HepG2 (cell line): ENCODE measurements at regions not wholly inside any gene's neighbourhood (a gene's known extent, or its start where the extent isn't known, plus 50 kb on each side); places are given as distances from the start of the nearest gene placed in this dataset.

Source experiments
- HOXA3 ChIP-seq: sonication (generic); formaldehyde crosslinking; IDR thresholded peaks from 2 replicates; pipeline ENCODE4 v1.5.0; 2020; ENCODE audit warnings: missing genetic modification reagents
- SRF ChIP-seq: IDR thresholded peaks from 2 replicates; pipeline ENCODE4 v1.6.1; 2011; ENCODE audit warnings: mild to moderate bottlenecking, low read depth, low read length, moderate library complexity
- TF ChIP-seq, protein P1 (sequence below): sonication (generic); formaldehyde crosslinking; IDR thresholded peaks from 2 replicates; pipeline ENCODE4 v1.4.0; 2020; ENCODE audit warnings: missing genetic modification reagents
- TF ChIP-seq, protein P2 (sequence below): sonication (generic); formaldehyde crosslinking; IDR thresholded peaks from 2 replicates; pipeline ENCODE4 v1.5.0; 2020; ENCODE audit warnings: mild to moderate bottlenecking, missing genetic modification reagents, moderate library complexity

- TF ChIP-seq HOXA3 (CRISPR knock-in tag), result no peak
- TF ChIP-seq SRF, result no peak
- TF ChIP-seq, protein P1, sequence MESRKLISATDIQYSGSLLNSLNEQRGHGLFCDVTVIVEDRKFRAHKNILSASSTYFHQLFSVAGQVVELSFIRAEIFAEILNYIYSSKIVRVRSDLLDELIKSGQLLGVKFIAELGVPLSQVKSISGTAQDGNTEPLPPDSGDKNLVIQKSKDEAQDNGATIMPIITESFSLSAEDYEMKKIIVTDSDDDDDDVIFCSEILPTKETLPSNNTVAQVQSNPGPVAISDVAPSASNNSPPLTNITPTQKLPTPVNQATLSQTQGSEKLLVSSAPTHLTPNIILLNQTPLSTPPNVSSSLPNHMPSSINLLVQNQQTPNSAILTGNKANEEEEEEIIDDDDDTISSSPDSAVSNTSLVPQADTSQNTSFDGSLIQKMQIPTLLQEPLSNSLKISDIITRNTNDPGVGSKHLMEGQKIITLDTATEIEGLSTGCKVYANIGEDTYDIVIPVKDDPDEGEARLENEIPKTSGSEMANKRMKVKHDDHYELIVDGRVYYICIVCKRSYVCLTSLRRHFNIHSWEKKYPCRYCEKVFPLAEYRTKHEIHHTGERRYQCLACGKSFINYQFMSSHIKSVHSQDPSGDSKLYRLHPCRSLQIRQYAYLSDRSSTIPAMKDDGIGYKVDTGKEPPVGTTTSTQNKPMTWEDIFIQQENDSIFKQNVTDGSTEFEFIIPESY (CRISPR knock-in tag), result no peak
- TF ChIP-seq, protein P2, sequence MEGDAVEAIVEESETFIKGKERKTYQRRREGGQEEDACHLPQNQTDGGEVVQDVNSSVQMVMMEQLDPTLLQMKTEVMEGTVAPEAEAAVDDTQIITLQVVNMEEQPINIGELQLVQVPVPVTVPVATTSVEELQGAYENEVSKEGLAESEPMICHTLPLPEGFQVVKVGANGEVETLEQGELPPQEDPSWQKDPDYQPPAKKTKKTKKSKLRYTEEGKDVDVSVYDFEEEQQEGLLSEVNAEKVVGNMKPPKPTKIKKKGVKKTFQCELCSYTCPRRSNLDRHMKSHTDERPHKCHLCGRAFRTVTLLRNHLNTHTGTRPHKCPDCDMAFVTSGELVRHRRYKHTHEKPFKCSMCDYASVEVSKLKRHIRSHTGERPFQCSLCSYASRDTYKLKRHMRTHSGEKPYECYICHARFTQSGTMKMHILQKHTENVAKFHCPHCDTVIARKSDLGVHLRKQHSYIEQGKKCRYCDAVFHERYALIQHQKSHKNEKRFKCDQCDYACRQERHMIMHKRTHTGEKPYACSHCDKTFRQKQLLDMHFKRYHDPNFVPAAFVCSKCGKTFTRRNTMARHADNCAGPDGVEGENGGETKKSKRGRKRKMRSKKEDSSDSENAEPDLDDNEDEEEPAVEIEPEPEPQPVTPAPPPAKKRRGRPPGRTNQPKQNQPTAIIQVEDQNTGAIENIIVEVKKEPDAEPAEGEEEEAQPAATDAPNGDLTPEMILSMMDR (CRISPR knock-in tag), result no peak
Measured at GRCh38 chr5:53322257-53322656, 158.2 kb upstream of the FST start.
